Neuron (in vitro differentiated cells): ENCODE measurements at regions not wholly inside any gene's neighbourhood (a gene's known extent, or its start where the extent isn't known, plus 50 kb on each side); places are given as distances from the start of the nearest gene placed in this dataset.

Source experiments
- H2AFZ ChIP-seq: one replicate; pipeline ENCODE4 v1.6.1; 2013; ENCODE audit warnings: low read depth, mild to moderate bottlenecking, inconsistent platforms, low read length, moderate library complexity
- H3K27me3 ChIP-seq: one replicate; pipeline ENCODE4 v1.6.1; 2013; ENCODE audit warnings: low read length; ENCODE audit not compliant: insufficient read depth
- H3K36me3 ChIP-seq: one replicate; pipeline ENCODE4 v1.6.1; 2013; ENCODE audit warnings: low read length; ENCODE audit not compliant: insufficient read depth
- H3K4me1 ChIP-seq: one replicate; pipeline ENCODE4 v1.6.1; 2013; ENCODE audit warnings: low read length; ENCODE audit not compliant: insufficient read depth
- H3K4me3 ChIP-seq: 2 replicates; pipeline ENCODE4 v1.5.1; 2013; ENCODE audit warnings: mild to moderate bottlenecking, low read length, moderate library complexity
- H3K9me3 ChIP-seq: one replicate; pipeline ENCODE4 v1.6.1; 2013; ENCODE audit warnings: low read length

GRCh38 chr5:152813526-152813925, 408.4 kb upstream of the NMUR2 start:
- Histone ChIP-seq H3K36me3 (no peaks in the 10 kb centered on the region), H3K9me3 (peaks cover 9% of the 10 kb centered on the region), H3K4me1 (no peaks in the 10 kb centered on the region), H3K27me3 (no peaks in the 10 kb centered on the region), H3K4me3 (no peak overlapping the region), H2AFZ (no peak overlapping the region)

- H3K4me3 ChIP-seq, result no peak overlapping the region
Observed at GRCh38 chr5:152819891-152820290, 414.8 kb upstream of the NMUR2 start.

GRCh38 chr5:152824316-152824715, 419.2 kb upstream of the NMUR2 start:
- Histone ChIP-seq H3K9me3 (no peaks in the 10 kb centered on the region), H3K4me3 (no peak overlapping the region), H3K27me3 (no peaks in the 10 kb centered on the region), H3K36me3 (no peaks in the 10 kb centered on the region), H2AFZ (no peak overlapping the region), H3K4me1 (no peaks in the 10 kb centered on the region)

More at GRCh38 chr5:152819891-152820290, 414.8 kb upstream of the NMUR2 start:
- Histone ChIP-seq H3K4me1 (no peaks in the 10 kb centered on the region), H3K9me3 (no peaks in the 10 kb centered on the region), H3K36me3 (no peaks in the 10 kb centered on the region), H3K27me3 (no peaks in the 10 kb centered on the region), H2AFZ (no peak overlapping the region)

- H3K9me3 ChIP-seq, result no peaks in the 10 kb centered on the region
- no peak overlapping the region for H3K4me3 ChIP-seq
- H3K27me3 ChIP-seq, result no peaks in the 10 kb centered on the region
- H3K36me3 ChIP-seq, result no peaks in the 10 kb centered on the region
- peaks cover 5% of the 10 kb centered on the region for H3K4me1 ChIP-seq
- H2AFZ ChIP-seq, result no peak overlapping the region
Observed at GRCh38 chr5:152838241-152838786, 433.2 kb upstream of the NMUR2 start.

GRCh38 chr5:152844713-152845112, 439.6 kb upstream of the NMUR2 start:
- no peaks in the 10 kb centered on the region for H3K4me1 ChIP-seq
- H3K36me3 ChIP-seq, result no peaks in the 10 kb centered on the region
- H3K4me3 ChIP-seq, result no peak overlapping the region
- H2AFZ ChIP-seq, result no peak overlapping the region
- H3K9me3 ChIP-seq, result no peaks in the 10 kb centered on the region
- no peaks in the 10 kb centered on the region for H3K27me3 ChIP-seq

GRCh38 chr5:152853361-152853760, 448.3 kb upstream of the NMUR2 start:
- no peak overlapping the region for H2AFZ ChIP-seq
- H3K9me3 ChIP-seq, result no peaks in the 10 kb centered on the region
- no peaks in the 10 kb centered on the region for H3K4me1 ChIP-seq
- no peaks in the 10 kb centered on the region for H3K36me3 ChIP-seq
- no peaks in the 10 kb centered on the region for H3K27me3 ChIP-seq
- no peak overlapping the region for H3K4me3 ChIP-seq

GRCh38 chr5:152855441-152855840, 450.4 kb upstream of the NMUR2 start:
- no peak overlapping the region for H3K4me3 ChIP-seq
- H3K4me1 ChIP-seq, result no peaks in the 10 kb centered on the region
- H2AFZ ChIP-seq, result no peak overlapping the region
- H3K36me3 ChIP-seq, result no peaks in the 10 kb centered on the region
- no peaks in the 10 kb centered on the region for H3K27me3 ChIP-seq
- H3K9me3 ChIP-seq, result no peaks in the 10 kb centered on the region

- Histone ChIP-seq H3K4me3 (no peak overlapping the region), H3K36me3 (no peaks in the 10 kb centered on the region), H3K9me3 (no peaks in the 10 kb centered on the region), H3K4me1 (no peaks in the 10 kb centered on the region), H3K27me3 (no peaks in the 10 kb centered on the region), H2AFZ (no peak overlapping the region)
Observed at GRCh38 chr5:152861231-152861630, 456.2 kb upstream of the NMUR2 start.

- no peaks in the 10 kb centered on the region for H3K4me1 ChIP-seq
- H3K9me3 ChIP-seq, result no peaks in the 10 kb centered on the region
- no peaks in the 10 kb centered on the region for H3K36me3 ChIP-seq
- no peak overlapping the region for H2AFZ ChIP-seq
- no peaks in the 10 kb centered on the region for H3K27me3 ChIP-seq
- H3K4me3 ChIP-seq, result no peak overlapping the region
Observed at GRCh38 chr5:152864447-152864846, 459.4 kb upstream of the NMUR2 start.

GRCh38 chr5:152864991-152865390, 459.9 kb upstream of the NMUR2 start:
- H3K4me3 ChIP-seq, result no peak overlapping the region
- no peaks in the 10 kb centered on the region for H3K9me3 ChIP-seq
- H3K27me3 ChIP-seq, result no peaks in the 10 kb centered on the region
- no peaks in the 10 kb centered on the region for H3K4me1 ChIP-seq
- no peak overlapping the region for H2AFZ ChIP-seq
- H3K36me3 ChIP-seq, result no peaks in the 10 kb centered on the region

GRCh38 chr5:152869971-152870370, 464.9 kb upstream of the NMUR2 start:
- no peak overlapping the region for H2AFZ ChIP-seq
- H3K4me3 ChIP-seq, result no peak overlapping the region
- H3K9me3 ChIP-seq, result no peaks in the 10 kb centered on the region
- H3K4me1 ChIP-seq, result no peaks in the 10 kb centered on the region
- H3K27me3 ChIP-seq, result no peaks in the 10 kb centered on the region
- no peaks in the 10 kb centered on the region for H3K36me3 ChIP-seq

GRCh38 chr5:152882621-152883020, 477.5 kb upstream of the NMUR2 start:
- H3K9me3 ChIP-seq, result no peaks in the 10 kb centered on the region
- H2AFZ ChIP-seq, result no peak overlapping the region
- no peaks in the 10 kb centered on the region for H3K36me3 ChIP-seq
- H3K4me1 ChIP-seq, result no peaks in the 10 kb centered on the region
- no peak overlapping the region for H3K4me3 ChIP-seq
- no peaks in the 10 kb centered on the region for H3K27me3 ChIP-seq

GRCh38 chr5:152883066-152883775, 478.1 kb upstream of the NMUR2 start:
- no peaks in the 10 kb centered on the region for H3K36me3 ChIP-seq
- no peaks in the 10 kb centered on the region for H3K27me3 ChIP-seq
- H3K4me1 ChIP-seq, result no peaks in the 10 kb centered on the region
- H2AFZ ChIP-seq, result no peak overlapping the region
- no peaks in the 10 kb centered on the region for H3K9me3 ChIP-seq
- no peak overlapping the region for H3K4me3 ChIP-seq

- H3K4me3 ChIP-seq, result no peak overlapping the region
Observed at GRCh38 chr5:152884006-152884405, 478.9 kb upstream of the NMUR2 start.

More at GRCh38 chr5:152884006-152884405, 478.9 kb upstream of the NMUR2 start:
- H3K9me3 ChIP-seq, result no peaks in the 10 kb centered on the region
- no peak overlapping the region for H2AFZ ChIP-seq
- H3K27me3 ChIP-seq, result no peaks in the 10 kb centered on the region
- H3K4me1 ChIP-seq, result no peaks in the 10 kb centered on the region
- no peaks in the 10 kb centered on the region for H3K36me3 ChIP-seq
